ENCODE measurements at regions not wholly inside any gene's neighbourhood (a gene's known extent, or its start where the extent isn't known, plus 50 kb on each side); places are given as distances from the start of the nearest gene placed in this dataset.

- intact Hi-C loops (cut with DNase I), result no loop called here
- Histone ChIP-seq H3K27me3 (replicated peaks; ENCODE audit: insufficient read depth) (no peaks in the 10 kb centered on the region), H3K36me3 (no peaks in the 10 kb centered on the region), H3K4me3 (no peak overlapping the region), H3K4me1 (replicated peaks) (no peaks in the 10 kb centered on the region), H3K9me3 (no peaks in the 10 kb centered on the region), H3K27ac (no peak overlapping the region)
- WGBS, result 62% methylated on average over 7 of the region's 7 CpGs
- DNase-seq (ENCODE audit: low spot score), result no peak
- TF ChIP-seq POLR2A (IDR thresholded peaks at IDR 0.05) (no peak), POLR2AphosphoS5 (IDR thresholded peaks at IDR 0.05) (no peak), CTCF (IDR thresholded peaks at IDR 0.05) (no peak)
Measured at GRCh38 chr6:8277769-8278168, 157.6 kb downstream of the SLC35B3 start.

- TF ChIP-seq CTCF (IDR thresholded peaks at IDR 0.05) (no peak), POLR2AphosphoS5 (IDR thresholded peaks at IDR 0.05) (no peak), POLR2A (IDR thresholded peaks at IDR 0.05) (no peak)
Measured at GRCh38 chr6:8276148-8276547, 159.2 kb downstream of the SLC35B3 start.

GRCh38 chr6:8275667-8276066 is 159.7 kb downstream of the SLC35B3 start:
- intact Hi-C loops (cut with DNase I), result no loop called here

More at GRCh38 chr6:8276148-8276547, 159.2 kb downstream of the SLC35B3 start:
- 83% methylated on average over 7 of the region's 7 CpGs for WGBS
- Histone ChIP-seq H3K9me3 (no peaks in the 10 kb centered on the region), H3K4me1 (replicated peaks) (no peaks in the 10 kb centered on the region), H3K27me3 (replicated peaks; ENCODE audit: insufficient read depth) (no peaks in the 10 kb centered on the region), H3K27ac (no peak overlapping the region), H3K36me3 (no peaks in the 10 kb centered on the region), H3K4me3 (no peak overlapping the region)
- intact Hi-C loops (cut with DNase I), result no loop called here
- DNase-seq (ENCODE audit: low spot score), result no peak

GRCh38 chr6:8274226-8274625 is 161.1 kb downstream of the SLC35B3 start:
- no peak for TF ChIP-seq POLR2AphosphoS5 (IDR thresholded peaks at IDR 0.05)
- Histone ChIP-seq H3K4me1 (replicated peaks) (no peaks in the 10 kb centered on the region), H3K9me3 (no peaks in the 10 kb centered on the region), H3K27me3 (replicated peaks; ENCODE audit: insufficient read depth) (no peaks in the 10 kb centered on the region), H3K36me3 (no peaks in the 10 kb centered on the region), H3K27ac (no peak overlapping the region), H3K4me3 (no peak overlapping the region)
- no peak for DNase-seq (ENCODE audit: low spot score)
- intact Hi-C loops (cut with DNase I), result no loop called here
- 63% methylated on average over 3 of the region's 3 CpGs for WGBS

More at GRCh38 chr6:8275667-8276066, 159.7 kb downstream of the SLC35B3 start:
- Histone ChIP-seq H3K27me3 (replicated peaks; ENCODE audit: insufficient read depth) (no peaks in the 10 kb centered on the region), H3K27ac (no peak overlapping the region), H3K36me3 (no peaks in the 10 kb centered on the region), H3K9me3 (no peaks in the 10 kb centered on the region), H3K4me3 (no peak overlapping the region), H3K4me1 (replicated peaks) (no peaks in the 10 kb centered on the region)
- DNase-seq (ENCODE audit: low spot score), result no peak
- TF ChIP-seq POLR2AphosphoS5 (IDR thresholded peaks at IDR 0.05), result no peak
- TF ChIP-seq CTCF (IDR thresholded peaks at IDR 0.05), result no peak
- no peak for TF ChIP-seq POLR2A (IDR thresholded peaks at IDR 0.05)

GRCh38 chr6:8269872-8270454 is 165.4 kb downstream of the SLC35B3 start:
- H3K9me3 ChIP-seq, result no peaks in the 10 kb centered on the region
- no peaks in the 10 kb centered on the region for H3K27me3 ChIP-seq (replicated peaks; ENCODE audit: insufficient read depth)
- no peak overlapping the region for H3K27ac ChIP-seq
- intact Hi-C loops (cut with DNase I), result no loop called here
- 6% methylated on average over 2 of the region's 2 CpGs for WGBS
- no peak for TF ChIP-seq POLR2A (IDR thresholded peaks at IDR 0.05)
- no peak for TF ChIP-seq POLR2AphosphoS5 (IDR thresholded peaks at IDR 0.05)
- TF ChIP-seq CTCF (IDR thresholded peaks at IDR 0.05), result no peak
- H3K36me3 ChIP-seq, result no peaks in the 10 kb centered on the region
- no peak overlapping the region for H3K4me3 ChIP-seq
- DNase-seq (ENCODE audit: low spot score), result no peak
- no peaks in the 10 kb centered on the region for H3K4me1 ChIP-seq (replicated peaks)

Data from prostate gland (tissue), 2 donors.